ENCODE measurements at regions not wholly inside any gene's neighbourhood (a gene's known extent, or its start where the extent isn't known, plus 50 kb on each side); places are given as distances from the start of the nearest gene placed in this dataset.

DNA sequence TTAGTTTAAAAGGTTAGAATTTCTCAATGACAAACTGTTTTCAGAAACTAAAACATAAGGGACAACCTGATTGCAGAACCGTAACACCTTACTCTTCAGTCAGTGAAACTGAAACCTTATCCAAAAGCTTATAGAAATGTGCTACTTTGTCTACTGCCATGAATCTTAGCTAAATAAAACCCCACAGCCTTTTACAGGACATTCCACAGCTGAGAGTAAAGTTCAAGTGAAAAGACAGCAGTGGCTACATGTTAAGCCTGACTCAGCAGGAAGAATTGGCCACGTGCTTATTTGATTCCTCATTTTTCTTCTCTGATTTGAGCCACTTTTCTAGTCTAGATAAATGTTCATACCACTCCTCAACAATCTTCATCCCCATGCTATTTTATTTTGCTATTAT lies 278.7 kb upstream of the ISL1 start:
- TF ChIP-seq, protein P1, sequence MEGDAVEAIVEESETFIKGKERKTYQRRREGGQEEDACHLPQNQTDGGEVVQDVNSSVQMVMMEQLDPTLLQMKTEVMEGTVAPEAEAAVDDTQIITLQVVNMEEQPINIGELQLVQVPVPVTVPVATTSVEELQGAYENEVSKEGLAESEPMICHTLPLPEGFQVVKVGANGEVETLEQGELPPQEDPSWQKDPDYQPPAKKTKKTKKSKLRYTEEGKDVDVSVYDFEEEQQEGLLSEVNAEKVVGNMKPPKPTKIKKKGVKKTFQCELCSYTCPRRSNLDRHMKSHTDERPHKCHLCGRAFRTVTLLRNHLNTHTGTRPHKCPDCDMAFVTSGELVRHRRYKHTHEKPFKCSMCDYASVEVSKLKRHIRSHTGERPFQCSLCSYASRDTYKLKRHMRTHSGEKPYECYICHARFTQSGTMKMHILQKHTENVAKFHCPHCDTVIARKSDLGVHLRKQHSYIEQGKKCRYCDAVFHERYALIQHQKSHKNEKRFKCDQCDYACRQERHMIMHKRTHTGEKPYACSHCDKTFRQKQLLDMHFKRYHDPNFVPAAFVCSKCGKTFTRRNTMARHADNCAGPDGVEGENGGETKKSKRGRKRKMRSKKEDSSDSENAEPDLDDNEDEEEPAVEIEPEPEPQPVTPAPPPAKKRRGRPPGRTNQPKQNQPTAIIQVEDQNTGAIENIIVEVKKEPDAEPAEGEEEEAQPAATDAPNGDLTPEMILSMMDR (IDR thresholded peaks at IDR 0.05; ENCODE audit: insufficient read depth, low read length), result no peak
- TF ChIP-seq POLR2AphosphoS5 (IDR thresholded peaks at IDR 0.05; ENCODE audit: low read depth), result no peak
- no peak for TF ChIP-seq SPI1 (IDR thresholded peaks at IDR 0.05; ENCODE audit: borderline replicate concordance, low read depth)
- TF ChIP-seq, protein P2, sequence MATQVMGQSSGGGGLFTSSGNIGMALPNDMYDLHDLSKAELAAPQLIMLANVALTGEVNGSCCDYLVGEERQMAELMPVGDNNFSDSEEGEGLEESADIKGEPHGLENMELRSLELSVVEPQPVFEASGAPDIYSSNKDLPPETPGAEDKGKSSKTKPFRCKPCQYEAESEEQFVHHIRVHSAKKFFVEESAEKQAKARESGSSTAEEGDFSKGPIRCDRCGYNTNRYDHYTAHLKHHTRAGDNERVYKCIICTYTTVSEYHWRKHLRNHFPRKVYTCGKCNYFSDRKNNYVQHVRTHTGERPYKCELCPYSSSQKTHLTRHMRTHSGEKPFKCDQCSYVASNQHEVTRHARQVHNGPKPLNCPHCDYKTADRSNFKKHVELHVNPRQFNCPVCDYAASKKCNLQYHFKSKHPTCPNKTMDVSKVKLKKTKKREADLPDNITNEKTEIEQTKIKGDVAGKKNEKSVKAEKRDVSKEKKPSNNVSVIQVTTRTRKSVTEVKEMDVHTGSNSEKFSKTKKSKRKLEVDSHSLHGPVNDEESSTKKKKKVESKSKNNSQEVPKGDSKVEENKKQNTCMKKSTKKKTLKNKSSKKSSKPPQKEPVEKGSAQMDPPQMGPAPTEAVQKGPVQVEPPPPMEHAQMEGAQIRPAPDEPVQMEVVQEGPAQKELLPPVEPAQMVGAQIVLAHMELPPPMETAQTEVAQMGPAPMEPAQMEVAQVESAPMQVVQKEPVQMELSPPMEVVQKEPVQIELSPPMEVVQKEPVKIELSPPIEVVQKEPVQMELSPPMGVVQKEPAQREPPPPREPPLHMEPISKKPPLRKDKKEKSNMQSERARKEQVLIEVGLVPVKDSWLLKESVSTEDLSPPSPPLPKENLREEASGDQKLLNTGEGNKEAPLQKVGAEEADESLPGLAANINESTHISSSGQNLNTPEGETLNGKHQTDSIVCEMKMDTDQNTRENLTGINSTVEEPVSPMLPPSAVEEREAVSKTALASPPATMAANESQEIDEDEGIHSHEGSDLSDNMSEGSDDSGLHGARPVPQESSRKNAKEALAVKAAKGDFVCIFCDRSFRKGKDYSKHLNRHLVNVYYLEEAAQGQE (IDR thresholded peaks at IDR 0.05; ENCODE audit: insufficient replicate concordance, low read depth), result no peak
